HG03342 (cell line): ENCODE measurements at regions not wholly inside any gene's neighbourhood (a gene's known extent, or its start where the extent isn't known, plus 50 kb on each side); places are given as distances from the start of the nearest gene placed in this dataset.

Experiments used
- ATAC-seq: cut with Tn5 transposase; IDR thresholded peaks from one replicate; pipeline ENCODE4 v1.9.1; 2021; ENCODE audit warnings: mild to moderate bottlenecking, moderate library complexity; ENCODE audit not compliant: unreplicated experiment

DNA sequence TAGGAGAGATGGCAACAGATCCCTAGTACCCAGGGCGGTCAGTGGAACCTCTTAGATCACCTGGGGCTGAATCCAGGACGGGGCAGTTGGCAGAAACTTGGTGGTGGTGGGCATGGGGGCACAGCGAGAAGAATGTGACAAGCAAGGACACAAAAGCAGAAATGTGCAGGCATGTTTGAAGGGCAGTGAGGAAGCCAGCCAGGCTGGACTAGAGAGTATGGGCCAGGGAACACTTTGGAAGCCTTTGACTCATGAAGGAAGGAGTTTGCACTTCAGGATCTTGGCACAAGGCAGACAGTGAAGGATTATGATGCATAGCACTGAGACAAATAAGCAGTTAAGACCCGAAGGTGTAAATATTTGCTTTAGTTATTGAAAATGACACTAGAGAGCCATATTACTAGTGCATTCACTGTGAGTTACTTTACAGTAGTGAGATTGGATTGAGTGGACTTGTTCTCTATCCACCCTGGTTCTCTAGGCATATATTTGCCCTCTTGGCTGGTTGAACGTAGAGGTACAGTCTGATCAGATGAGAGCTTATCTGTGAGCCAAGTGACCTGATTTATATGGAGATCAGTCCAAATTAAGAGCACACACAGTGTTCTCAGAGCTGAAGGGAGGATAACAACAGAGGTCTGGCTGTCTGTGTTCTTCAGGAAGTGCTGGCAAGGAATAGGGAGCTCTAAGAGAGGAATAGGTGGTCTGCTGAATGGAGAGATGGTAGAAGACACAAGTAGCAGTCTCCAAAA is 210.4 kb downstream of the SNX19 start:
- no peak for ATAC-seq

DNA sequence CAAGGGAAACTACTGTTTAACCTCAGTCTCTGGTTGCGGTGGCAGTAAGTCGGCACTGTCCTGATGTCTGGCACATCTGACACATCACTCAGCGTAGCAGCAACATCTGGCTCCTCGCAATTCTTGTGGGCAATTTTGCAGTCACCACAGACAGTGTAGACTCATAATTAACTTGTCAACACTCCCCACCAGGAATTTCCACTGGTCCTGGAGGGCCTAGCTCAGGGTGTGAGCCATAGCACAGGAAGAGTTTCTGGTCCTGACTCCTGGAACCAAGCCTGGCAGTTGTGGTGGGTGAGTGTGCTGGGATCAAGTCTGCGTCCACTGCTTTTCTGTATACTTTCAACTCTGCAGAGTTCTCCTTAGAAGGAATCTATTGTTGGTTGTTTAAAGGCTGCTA is 209.7 kb downstream of the SNX19 start:
- no peak for ATAC-seq

GRCh38 chr11:130707217-130707616 is 209.1 kb downstream of the SNX19 start:
- ATAC-seq: no peak

DNA sequence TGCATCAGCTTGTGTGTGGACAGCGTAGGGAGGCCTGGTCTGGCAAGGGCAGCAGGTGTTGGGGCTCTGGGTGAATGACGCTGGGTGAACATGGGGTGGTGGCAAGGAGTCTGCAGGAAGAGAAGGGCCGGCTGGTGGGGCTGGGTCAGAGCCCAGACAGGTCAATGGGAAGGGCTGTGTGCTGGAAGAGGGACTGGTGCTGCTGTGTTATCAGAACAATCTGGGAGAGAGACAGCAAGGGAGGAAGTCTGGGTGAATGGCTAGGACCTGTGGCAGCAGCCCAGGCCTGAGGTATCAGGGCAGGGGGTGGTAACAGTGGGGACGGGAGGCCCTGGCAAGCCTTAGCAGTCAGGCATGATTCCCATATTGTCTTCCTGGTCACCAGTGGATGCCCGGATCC is 206.7 kb downstream of the SNX19 start:
- no peak for ATAC-seq

DNA sequence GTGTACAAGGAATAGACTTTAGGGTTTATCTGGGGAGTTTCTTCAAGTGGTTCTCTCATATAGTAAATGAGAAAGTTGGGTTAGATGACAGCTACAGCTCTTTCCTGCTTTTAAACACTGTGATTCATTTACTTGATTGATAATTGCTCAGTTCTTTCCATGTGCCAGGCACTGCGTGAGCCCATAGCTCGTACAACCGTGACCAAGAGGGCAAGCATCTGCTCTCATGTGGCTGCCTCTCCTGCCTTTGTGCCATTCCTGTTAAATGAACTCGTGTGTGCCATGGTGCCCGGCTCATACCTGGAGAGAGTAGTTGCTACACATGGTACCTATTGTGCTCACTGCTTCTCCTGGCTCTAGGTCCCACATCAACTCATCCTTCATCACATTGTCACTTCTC is 206.3 kb downstream of the SNX19 start:
- no peak for ATAC-seq

DNA sequence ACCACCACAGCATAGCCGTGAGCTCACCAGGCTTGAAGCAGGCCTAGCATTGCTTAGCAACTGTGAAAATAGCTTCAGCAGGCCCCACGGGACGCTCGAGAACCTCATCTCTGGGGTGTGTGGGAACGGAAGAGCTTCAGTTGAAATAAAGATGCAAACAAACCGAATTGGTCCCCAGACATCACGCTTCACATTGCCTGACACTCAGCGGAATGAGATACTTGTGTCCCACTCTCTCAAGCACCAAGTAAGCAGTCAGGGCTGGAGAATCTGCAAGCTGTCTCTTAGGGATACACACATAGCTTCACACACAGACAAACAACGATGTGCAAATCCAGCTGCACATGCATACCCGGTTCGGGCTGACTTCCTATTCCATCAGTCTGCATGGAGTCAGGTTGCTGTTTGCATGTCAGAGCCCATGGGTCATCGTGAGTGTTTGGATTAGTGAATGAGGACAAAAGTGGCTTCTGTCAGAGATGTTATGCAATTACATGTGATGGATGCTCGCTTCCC is 205.7 kb downstream of the SNX19 start:
- no peak for ATAC-seq

DNA sequence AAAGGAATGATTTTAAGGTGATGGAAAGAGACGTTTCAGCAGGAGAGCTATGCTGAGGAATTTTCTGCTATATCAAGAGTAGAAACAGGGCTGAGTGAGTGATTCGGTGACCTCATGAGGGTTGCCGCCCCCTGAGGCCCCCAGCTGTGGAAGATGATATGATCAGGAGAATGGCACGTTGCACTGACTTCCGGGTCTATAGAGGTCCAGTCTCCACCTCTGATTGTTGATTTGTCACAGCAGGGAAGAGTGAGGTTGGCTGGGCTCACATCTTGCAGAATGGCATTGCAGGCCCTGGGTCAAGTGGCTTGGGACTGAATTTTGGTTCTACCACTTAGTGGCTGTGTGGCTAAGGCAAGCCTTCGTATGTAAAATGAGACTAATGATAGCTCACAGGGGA is 205.1 kb downstream of the SNX19 start:
- ATAC-seq: no peak

DNA sequence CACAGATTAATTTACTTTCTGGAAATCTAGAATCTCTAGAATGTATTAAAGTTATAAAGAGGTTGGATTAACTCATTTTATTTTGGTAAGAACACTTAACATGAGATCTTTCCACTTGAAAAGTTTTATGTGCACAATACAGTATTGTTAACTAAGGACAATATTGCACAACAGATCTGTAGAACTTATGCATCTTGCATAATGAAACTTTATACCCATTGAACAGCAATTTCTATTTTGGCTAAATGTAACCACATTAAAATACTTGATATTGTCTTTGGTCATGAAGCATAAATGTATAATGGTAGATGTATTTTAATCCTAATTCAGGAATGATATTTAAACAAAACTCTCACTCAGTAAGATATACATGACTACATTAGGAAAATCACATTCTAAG is 203.8 kb downstream of the SNX19 start:
- ATAC-seq: no peak

DNA sequence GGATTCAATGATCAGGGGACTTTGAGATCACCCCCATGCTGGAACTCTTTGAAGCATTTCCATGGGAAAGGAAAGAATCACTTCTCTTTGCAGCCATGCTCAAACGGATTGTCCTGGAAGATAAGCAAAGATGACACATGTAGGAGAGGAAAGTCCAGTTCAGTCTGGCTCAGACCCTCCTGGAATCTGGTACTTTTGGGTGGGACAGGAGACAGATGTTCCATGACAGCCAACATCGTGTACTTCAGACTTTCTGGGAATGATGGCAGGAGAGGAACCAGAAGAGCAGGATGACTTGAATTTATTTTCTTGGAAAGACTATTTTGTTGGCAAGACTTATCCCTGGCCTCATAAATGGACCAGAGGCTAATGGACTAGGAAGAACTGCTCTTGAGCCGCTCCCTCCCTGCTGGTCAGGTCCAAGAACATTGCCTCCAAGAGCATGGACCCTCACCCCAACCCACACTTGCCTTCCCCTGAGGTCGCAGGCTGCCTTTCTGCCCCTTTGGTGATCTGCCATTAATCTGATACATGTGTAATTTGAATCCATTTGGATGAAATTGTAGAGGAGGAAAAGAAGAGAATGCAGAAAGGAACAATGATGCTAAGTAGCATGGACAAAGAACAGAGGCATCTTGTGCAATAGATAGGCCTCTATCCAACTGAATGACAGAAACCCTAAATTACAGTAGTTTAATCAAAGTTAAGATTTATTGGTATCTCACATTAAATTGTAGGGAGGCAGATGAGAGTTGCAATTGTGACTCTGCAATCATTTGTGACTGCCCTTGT is 201.0 kb downstream of the SNX19 start:
- ATAC-seq: no peak

- ATAC-seq: no peak
Measured at GRCh38 chr11:130715877-130716220, 200.4 kb downstream of the SNX19 start.

DNA sequence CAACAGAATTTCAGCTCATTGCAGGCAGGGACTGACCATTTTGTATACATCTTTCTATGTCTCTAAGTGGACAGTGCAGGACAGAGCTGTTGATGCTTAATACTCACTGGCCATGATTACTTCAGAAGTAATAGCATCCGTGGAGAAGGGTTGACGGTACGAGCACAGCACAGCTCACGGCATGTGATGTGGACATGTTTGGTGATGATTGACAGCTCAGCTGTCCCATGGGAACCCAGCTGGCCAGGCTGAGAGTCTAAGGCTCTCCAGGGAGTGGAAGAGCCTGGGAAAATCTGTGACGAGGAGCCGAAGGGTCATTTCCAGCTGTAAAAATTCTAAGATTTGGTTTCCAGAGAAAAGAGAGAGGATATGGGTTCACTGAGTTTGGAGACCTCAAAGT is 198.2 kb downstream of the SNX19 start:
- no peak for ATAC-seq

GRCh38 chr11:130719220-130719915 is 196.9 kb downstream of the SNX19 start:
- ATAC-seq: no peak

DNA sequence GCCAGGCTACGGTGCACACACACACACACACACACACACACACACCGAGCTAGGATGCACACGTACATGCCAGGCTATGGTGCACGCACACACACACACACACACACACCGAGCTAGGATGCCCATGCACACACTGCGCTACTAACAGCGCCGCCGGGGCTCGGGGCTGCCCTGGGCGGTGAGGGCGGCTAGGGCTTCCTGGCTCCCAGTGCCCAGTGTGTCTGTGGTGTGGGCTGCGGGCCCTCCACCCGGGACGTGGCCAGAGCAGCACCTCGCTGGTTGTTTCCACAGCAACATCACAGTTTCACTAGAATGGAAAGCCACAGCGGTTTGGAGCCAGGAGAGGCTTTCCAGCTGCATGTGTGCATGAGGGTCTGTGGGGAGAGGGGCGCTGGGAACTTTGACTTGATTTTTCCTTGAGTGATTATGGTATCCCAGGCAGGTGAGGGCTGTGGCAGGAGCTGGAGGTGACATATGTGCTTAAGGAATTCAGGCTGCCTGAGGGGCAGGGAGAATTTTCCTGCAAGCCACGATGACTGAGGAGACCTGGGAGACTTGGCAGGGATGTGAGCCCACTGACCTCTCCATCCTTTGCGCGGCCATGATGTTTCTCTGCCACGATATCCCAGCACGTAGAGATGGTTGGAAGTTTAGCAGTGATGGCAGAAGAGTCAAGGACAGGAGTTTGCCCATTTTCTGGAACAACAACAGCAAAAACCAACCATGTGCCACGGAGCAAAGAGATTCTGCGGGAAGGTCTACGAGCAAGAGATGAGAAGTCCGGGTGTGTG is 195.9 kb downstream of the SNX19 start:
- ATAC-seq: no peak

DNA sequence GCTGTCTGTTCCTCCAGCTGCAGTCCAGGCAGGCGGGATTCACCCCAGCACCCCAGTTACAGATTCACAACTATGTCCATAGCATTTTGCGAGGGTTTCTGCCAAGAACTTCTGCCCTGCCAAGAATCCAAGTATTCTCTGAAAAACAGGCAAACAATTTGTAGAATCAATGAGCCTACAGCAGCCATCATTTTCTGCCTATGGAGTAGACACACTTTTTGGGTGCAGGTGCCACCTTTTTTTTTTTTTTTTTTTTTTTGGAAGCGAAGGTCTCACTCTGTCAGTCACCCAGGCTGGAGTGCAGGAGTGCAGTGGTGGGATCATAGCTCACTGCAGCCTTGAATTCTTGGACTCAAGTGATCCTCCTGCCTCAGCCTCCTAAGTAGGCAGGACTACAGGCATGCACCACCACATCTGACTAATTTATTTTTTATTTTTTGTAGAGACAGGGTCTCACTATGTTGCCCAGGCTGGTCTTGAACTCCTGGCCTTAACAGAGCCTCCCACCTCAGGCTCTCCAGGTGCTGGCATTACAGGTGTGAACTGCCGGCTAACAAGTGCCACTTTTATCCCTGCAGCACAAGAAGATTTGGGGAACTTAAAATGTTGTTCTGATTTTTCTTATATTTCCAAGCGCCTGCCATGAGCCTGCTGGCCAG is 195.1 kb downstream of the SNX19 start:
- ATAC-seq: no peak

DNA sequence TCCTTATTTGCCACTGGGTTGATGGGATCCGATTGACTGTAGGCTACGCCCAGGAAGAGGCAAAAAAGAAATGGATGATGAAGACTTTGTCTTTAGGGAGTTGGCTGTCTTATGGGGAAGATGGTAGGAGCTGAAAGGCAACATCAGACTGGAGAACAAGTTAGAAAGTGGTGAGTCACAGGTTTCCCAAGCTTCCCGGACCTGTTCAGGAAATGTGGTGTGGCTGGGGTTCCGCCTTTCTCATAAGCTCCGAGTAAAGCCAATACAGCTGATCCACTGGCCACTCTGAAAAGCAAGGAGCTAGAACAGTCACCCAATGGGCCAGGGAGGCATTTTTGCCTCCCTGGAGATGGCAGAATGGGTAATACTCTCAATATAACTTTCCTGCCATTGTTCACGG is 194.5 kb downstream of the SNX19 start:
- ATAC-seq: no peak

- ATAC-seq: no peak
Measured at GRCh38 chr11:130722401-130722800, 193.9 kb downstream of the SNX19 start.

DNA sequence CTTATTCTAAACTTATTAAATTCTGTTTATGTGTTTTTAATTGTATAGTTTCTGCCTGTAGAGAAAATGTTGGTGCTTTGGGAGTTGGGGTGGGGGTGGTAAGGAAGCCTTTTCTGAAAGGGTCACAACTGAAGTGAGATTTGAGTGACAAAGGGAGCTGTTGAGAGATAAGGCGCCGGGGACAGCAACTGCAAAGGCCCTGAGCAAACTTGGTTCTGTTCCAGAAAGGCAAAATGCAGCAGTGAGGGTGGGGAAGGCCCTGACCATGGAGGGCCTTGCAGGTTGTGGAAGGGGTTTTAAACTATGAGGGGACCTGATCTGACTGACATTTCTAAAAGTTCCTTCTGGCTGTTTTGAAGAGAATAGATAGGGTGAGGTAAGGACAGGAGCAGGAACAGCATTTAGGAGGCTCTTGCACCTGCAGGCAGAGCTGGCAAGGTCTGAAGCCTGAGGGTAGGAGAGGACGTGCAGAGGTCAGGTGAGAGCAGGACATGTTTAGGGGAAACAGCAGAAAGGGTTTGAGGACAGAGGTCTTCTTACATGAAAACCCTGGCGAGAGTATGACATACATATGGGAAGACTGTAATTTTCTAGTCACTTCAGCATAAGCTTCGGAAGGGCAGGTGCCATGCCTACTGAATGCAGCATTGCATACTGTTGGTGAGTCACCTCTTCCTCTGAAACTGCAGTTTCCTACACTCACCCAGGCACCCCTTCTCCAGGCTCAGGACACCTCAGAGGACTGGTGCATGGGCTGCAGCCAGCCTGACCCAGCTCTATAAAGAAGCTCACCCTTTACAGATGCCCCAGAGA is 190.7 kb downstream of the SNX19 start:
- ATAC-seq: no peak

- ATAC-seq: no peak
Measured at GRCh38 chr11:130726234-130727037, 189.8 kb downstream of the SNX19 start.
